Activated CD8-positive, alpha-beta memory T cell treated with anti-CD3 and anti-CD28 coated beads, Interleukin-2, amount 50 U/mL, for 4 hours (primary cell): ENCODE measurements at regions not wholly inside any gene's neighbourhood (a gene's known extent, or its start where the extent isn't known, plus 50 kb on each side); places are given as distances from the start of the nearest gene placed in this dataset.

ENCODE experiments used
- DNase-seq: peaks from one replicate; pipeline ENCODE4 v3.0.0-alpha.2; 2020

GRCh38 chr2:7994397-7994951 lies 687.4 kb upstream of the ID2 start:
- no peak for DNase-seq

GRCh38 chr2:7997279-7997678 lies 684.6 kb upstream of the ID2 start:
- no peak for DNase-seq

- no peak for DNase-seq
Observed at GRCh38 chr2:7999683-8000476, 682.0 kb upstream of the ID2 start.

- DNase-seq = no peak
Observed at GRCh38 chr2:8000870-8001269, 681.0 kb upstream of the ID2 start.

GRCh38 chr2:8002765-8003393 lies 679.0 kb upstream of the ID2 start:
- DNase-seq = no peak

- DNase-seq = no peak
Observed at GRCh38 chr2:8003462-8004075, 678.3 kb upstream of the ID2 start.

GRCh38 chr2:8004250-8004681 lies 677.6 kb upstream of the ID2 start:
- DNase-seq = no peak

- DNase-seq = no peak
Observed at GRCh38 chr2:8006181-8006580, 675.7 kb upstream of the ID2 start.

GRCh38 chr2:8006626-8007025 lies 675.2 kb upstream of the ID2 start:
- no peak for DNase-seq

- DNase-seq = no peak
Observed at GRCh38 chr2:8009010-8009597, 672.8 kb upstream of the ID2 start.

GRCh38 chr2:8015848-8016600 lies 665.8 kb upstream of the ID2 start:
- DNase-seq = no peak

GRCh38 chr2:8016688-8017087 lies 665.2 kb upstream of the ID2 start:
- no peak for DNase-seq

- no peak for DNase-seq
Observed at GRCh38 chr2:8018956-8019355, 662.9 kb upstream of the ID2 start.

GRCh38 chr2:8019934-8020333 lies 661.9 kb upstream of the ID2 start:
- DNase-seq = no peak

GRCh38 chr2:8021921-8022320 lies 659.9 kb upstream of the ID2 start:
- DNase-seq = no peak

- no peak for DNase-seq
Observed at GRCh38 chr2:8022908-8023640, 658.8 kb upstream of the ID2 start.

- DNase-seq = no peak
Observed at GRCh38 chr2:8024506-8024905, 657.4 kb upstream of the ID2 start.

- no peak for DNase-seq
Observed at GRCh38 chr2:8026381-8026780, 655.5 kb upstream of the ID2 start.

GRCh38 chr2:8027387-8027786 lies 654.5 kb upstream of the ID2 start:
- no peak for DNase-seq

GRCh38 chr2:8028036-8028435 lies 653.8 kb upstream of the ID2 start:
- DNase-seq = no peak

GRCh38 chr2:8028436-8028835 lies 653.4 kb upstream of the ID2 start:
- DNase-seq = no peak

GRCh38 chr2:8028981-8029380 lies 652.9 kb upstream of the ID2 start:
- DNase-seq = no peak
